H9 (cell line): ENCODE measurements at regions not wholly inside any gene's neighbourhood (a gene's known extent, or its start where the extent isn't known, plus 50 kb on each side); places are given as distances from the start of the nearest gene placed in this dataset.
A peak's percentile ranks its signal among the peaks of the same experiment; 100 is the strongest.

Experiments used
- DNase-seq: peaks from one replicate; pipeline ENCODE4 v3.0.0-alpha.2; 2017
- H2AFZ ChIP-seq: one replicate; pipeline ENCODE4 v1.6.1; 2013; ENCODE audit warnings: mild to moderate bottlenecking, low read length, control low read depth, moderate library complexity
- H2AK5ac ChIP-seq: 2 replicates; pipeline ENCODE4 v1.6.1; 2013; ENCODE audit warnings: low read length, control low read depth, mixed read lengths; ENCODE audit not compliant: insufficient read length
- H2BK120ac ChIP-seq: one replicate; pipeline ENCODE4 v1.6.1; 2013; ENCODE audit warnings: low read depth, mild to moderate bottlenecking, low read length, control low read depth, inconsistent platforms; ENCODE audit not compliant: poor library complexity, severe bottlenecking
- H2BK12ac ChIP-seq: 2 replicates; pipeline ENCODE4 v1.6.1; 2013; ENCODE audit warnings: low read length, control low read depth, mixed read lengths, low read depth; ENCODE audit not compliant: insufficient read length
- H2BK15ac ChIP-seq: 2 replicates; pipeline ENCODE4 v1.6.1; 2013; ENCODE audit warnings: low read depth, low read length, control low read depth
- H2BK20ac ChIP-seq: one replicate; pipeline ENCODE4 v1.6.1; 2013; ENCODE audit warnings: low read depth, mild to moderate bottlenecking, low read length, control low read depth, inconsistent platforms; ENCODE audit not compliant: poor library complexity, severe bottlenecking
- H2BK5ac ChIP-seq: 2 replicates; pipeline ENCODE4 v1.6.1; 2013; ENCODE audit warnings: low read length, control low read depth, mixed read lengths; ENCODE audit not compliant: insufficient read length
- H3K14ac ChIP-seq: 2 replicates; pipeline ENCODE4 v1.6.1; 2013; ENCODE audit warnings: low read length, control low read depth; ENCODE audit not compliant: insufficient read depth
- H3K18ac ChIP-seq: 2 replicates; pipeline ENCODE4 v1.6.1; 2013; ENCODE audit warnings: low read depth, mild to moderate bottlenecking, mixed read lengths, low read length, control low read depth; ENCODE audit not compliant: insufficient read length
- H3K23ac ChIP-seq: 2 replicates; pipeline ENCODE4 v1.6.1; 2013; ENCODE audit warnings: low read length, control low read depth, mixed read lengths, low read depth; ENCODE audit not compliant: insufficient read length
- H3K23me2 ChIP-seq: 2 replicates; pipeline ENCODE4 v1.6.1; 2013; ENCODE audit warnings: low read depth, mild to moderate bottlenecking, mixed read lengths, low read length, control low read depth; ENCODE audit not compliant: insufficient read length, poor library complexity, severe bottlenecking
- H3K27ac ChIP-seq: 2 replicates; pipeline ENCODE4 v1.5.1; 2013; ENCODE audit warnings: low read length, control low read depth, mixed read lengths, low read depth; ENCODE audit not compliant: insufficient read length
- H3K27me3 ChIP-seq: 2 replicates; pipeline ENCODE4 v1.6.1; 2013; ENCODE audit warnings: low read length, control low read depth, inconsistent platforms; ENCODE audit not compliant: insufficient read depth
- H3K4ac ChIP-seq: 2 replicates; pipeline ENCODE4 v1.6.1; 2013; ENCODE audit warnings: low read depth, mild to moderate bottlenecking, control low read depth, inconsistent platforms, low read length, moderate library complexity
- H3K4me1 ChIP-seq: 2 replicates; pipeline ENCODE4 v1.6.1; 2013; ENCODE audit warnings: low read length, control low read depth, inconsistent platforms; ENCODE audit not compliant: insufficient read depth
- H3K4me2 ChIP-seq: 2 replicates; pipeline ENCODE4 v1.6.1; 2013; ENCODE audit warnings: low read length, control low read depth, mixed read lengths; ENCODE audit not compliant: insufficient read length, insufficient read depth
- H3K56ac ChIP-seq: 2 replicates; pipeline ENCODE4 v1.6.1; 2013; ENCODE audit warnings: low read depth, mild to moderate bottlenecking, mixed read lengths, low read length, control low read depth; ENCODE audit not compliant: insufficient read length
- H3K79me1 ChIP-seq: 2 replicates; pipeline ENCODE4 v1.6.1; 2013; ENCODE audit warnings: low read depth, mild to moderate bottlenecking, moderate library complexity, low read length, control low read depth, inconsistent platforms; ENCODE audit not compliant: insufficient read depth, poor library complexity, severe bottlenecking
- H3K79me2 ChIP-seq: 2 replicates; pipeline ENCODE4 v1.6.1; 2013; ENCODE audit warnings: low read length, control low read depth, inconsistent platforms; ENCODE audit not compliant: insufficient read depth
- H3K9ac ChIP-seq: 2 replicates; pipeline ENCODE4 v1.6.1; 2013; ENCODE audit warnings: low read length, control low read depth, mixed read lengths; ENCODE audit not compliant: insufficient read length; ENCODE audit errors: extremely low read depth
- H3K9me3 ChIP-seq: one replicate; pipeline ENCODE4 v1.6.1; 2013; ENCODE audit warnings: low read depth, low read length, inconsistent platforms; ENCODE audit not compliant: control insufficient read depth
- H3T11ph ChIP-seq: one replicate; pipeline ENCODE4 v1.6.1; 2013; ENCODE audit warnings: mild to moderate bottlenecking, low read length, control low read depth, inconsistent platforms
- H4K20me1 ChIP-seq: one replicate; pipeline ENCODE4 v1.6.1; 2013; ENCODE audit not compliant: control insufficient read depth, insufficient read length, insufficient read depth
- H4K5ac ChIP-seq: 2 replicates; pipeline ENCODE4 v1.6.1; 2013; ENCODE audit warnings: low read depth, mild to moderate bottlenecking, mixed read lengths, low read length, control low read depth; ENCODE audit not compliant: insufficient read length
- H4K8ac ChIP-seq: replicated peaks from 2 replicates; pipeline ENCODE4 v1.6.1; 2013; ENCODE audit warnings: low read length, control low read depth, mixed read lengths, low read depth; ENCODE audit not compliant: insufficient read length
- H4K91ac ChIP-seq: 2 replicates; pipeline ENCODE4 v1.6.1; 2013; ENCODE audit warnings: low read depth, mild to moderate bottlenecking, moderate library complexity, mixed read lengths, low read length, control low read depth; ENCODE audit not compliant: insufficient read length
- H3K27ac Mint-ChIP-seq, 3 experiments: 2 replicates in 2 of 3; 3 replicates in 1 of 3; pipeline ENCODE4 v1.8.0; 2020 to 2021; ENCODE audit warnings: mixed read lengths in 3 of 3, mild to moderate bottlenecking in 1 of 3, moderate library complexity in 1 of 3
- H3K27me3 Mint-ChIP-seq: 2 replicates; pipeline ENCODE4 v1.8.0; 2021; ENCODE audit warnings: low read depth, mild to moderate bottlenecking, moderate library complexity, mixed read lengths
- H3K36me3 Mint-ChIP-seq, 3 experiments: 2 replicates in 2 of 3; 3 replicates in 1 of 3; pipeline ENCODE4 v1.8.0; 2020 to 2021; ENCODE audit warnings: low read depth in 3 of 3, mixed read lengths in 3 of 3; ENCODE audit not compliant: insufficient read depth in 1 of 3
- H3K4me1 Mint-ChIP-seq, 2 experiments: 2 replicates each; pipeline ENCODE4 v1.8.0; 2020; ENCODE audit warnings: mixed read lengths in 2 of 2
- H3K4me3 Mint-ChIP-seq, 2 experiments: 2 replicates in 1 of 2; 3 replicates in 1 of 2; pipeline ENCODE4 v1.8.0; 2020 to 2021; ENCODE audit warnings: mild to moderate bottlenecking in 2 of 2, mixed read lengths in 2 of 2, moderate library complexity in 1 of 2
- H3K9me3 Mint-ChIP-seq, 2 experiments: 2 replicates in 1 of 2; 3 replicates in 1 of 2; pipeline ENCODE4 v1.8.0; 2020; ENCODE audit warnings: mild to moderate bottlenecking in 2 of 2, mixed read lengths in 2 of 2, moderate library complexity in 1 of 2
- CTCF ChIP-seq: fragments of 200-600 bp; sonication (generic); conservative IDR thresholded peaks from 3 replicates; pipeline ENCODE4 v1.8.0; 2021; ENCODE audit warnings: antibody characterized with exemption, mild to moderate bottlenecking
- WGBS: extraction: QIAGEN DNeasy Blood & Tissue Kit; methylation state at CpG from one replicate; pipeline ENCODE4 v1.1.7; 2013; ENCODE audit warnings: missing lambda C conversion rate, low lambda C conversion rate, mixed read lengths; ENCODE audit not compliant: insufficient read length; ENCODE audit errors: extremely low coverage; 5-methylcytosine and 5-hydroxymethylcytosine counted together

- H3K27ac Mint-ChIP-seq, result 0 out of 7 replicates have a peak overlapping the region, but pooled peaks of 1 of the 3 experiments have one; percentile 2
- peaks cover 9 to 22% of the 10 kb centered on the region in 2 experiments; a peak in 4 of 5 replicates for H3K9me3 Mint-ChIP-seq
- H3K4me3 Mint-ChIP-seq, result no peak overlapping the region
- no peaks in the 10 kb centered on the region for H3K79me1 ChIP-seq
- no peak overlapping the region for H2BK15ac ChIP-seq
- H3K14ac ChIP-seq, result no peak overlapping the region
- no peak overlapping the region for H3K18ac ChIP-seq
- no peak overlapping the region for H4K91ac ChIP-seq
- no peak overlapping the region for H2BK120ac ChIP-seq
- no peaks in the 10 kb centered on the region for H3K79me2 ChIP-seq
- H3K56ac ChIP-seq, result no peak overlapping the region
- no peak overlapping the region for H4K5ac ChIP-seq
- H3K4me1 ChIP-seq, result peaks cover 2% of the 10 kb centered on the region; the same call in 1 of the 2 replicates
- H3K23ac ChIP-seq, result no peak overlapping the region
- no peaks in the 10 kb centered on the region for H4K20me1 ChIP-seq
- no peak overlapping the region for H3K4me2 ChIP-seq
- no peak overlapping the region for H2AK5ac ChIP-seq
- no peak for DNase-seq
- no peak overlapping the region for H2BK5ac ChIP-seq
- no peak for TF ChIP-seq CTCF
- H3K4ac ChIP-seq, result no peak overlapping the region
- peaks cover 51 to 52% of the 10 kb centered on the region in 2 experiments for H3K4me1 Mint-ChIP-seq
- no peaks in the 10 kb centered on the region for H3K27me3 Mint-ChIP-seq
- no peak overlapping the region for H2AFZ ChIP-seq
- H3K23me2 ChIP-seq, result no peaks in the 10 kb centered on the region
- H2BK20ac ChIP-seq, result no peak overlapping the region
- no peak overlapping the region for H4K8ac ChIP-seq
- H3K9me3 ChIP-seq, result no peaks in the 10 kb centered on the region
- H3K9ac ChIP-seq, result no peak overlapping the region
- H3K36me3 Mint-ChIP-seq, result peaks cover 0 to 20% (median 19%) of the 10 kb centered on the region in 3 experiments; a peak in 5 of 7 replicates
- no peak overlapping the region for H2BK12ac ChIP-seq
- H3K27ac ChIP-seq, result no peak overlapping the region
- no peak overlapping the region for H3T11ph ChIP-seq
- no CpG with 5 or more reads among the region's 5 CpGs for WGBS
- H3K27me3 ChIP-seq, result no peaks in the 10 kb centered on the region
These were observed 64.9 kb upstream of the ADAMTS19 start for GRCh38 chr5:129395247-129395646.
